ENCODE measurements at regions not wholly inside any gene's neighbourhood (a gene's known extent, or its start where the extent isn't known, plus 50 kb on each side); places are given as distances from the start of the nearest gene placed in this dataset.

DNA sequence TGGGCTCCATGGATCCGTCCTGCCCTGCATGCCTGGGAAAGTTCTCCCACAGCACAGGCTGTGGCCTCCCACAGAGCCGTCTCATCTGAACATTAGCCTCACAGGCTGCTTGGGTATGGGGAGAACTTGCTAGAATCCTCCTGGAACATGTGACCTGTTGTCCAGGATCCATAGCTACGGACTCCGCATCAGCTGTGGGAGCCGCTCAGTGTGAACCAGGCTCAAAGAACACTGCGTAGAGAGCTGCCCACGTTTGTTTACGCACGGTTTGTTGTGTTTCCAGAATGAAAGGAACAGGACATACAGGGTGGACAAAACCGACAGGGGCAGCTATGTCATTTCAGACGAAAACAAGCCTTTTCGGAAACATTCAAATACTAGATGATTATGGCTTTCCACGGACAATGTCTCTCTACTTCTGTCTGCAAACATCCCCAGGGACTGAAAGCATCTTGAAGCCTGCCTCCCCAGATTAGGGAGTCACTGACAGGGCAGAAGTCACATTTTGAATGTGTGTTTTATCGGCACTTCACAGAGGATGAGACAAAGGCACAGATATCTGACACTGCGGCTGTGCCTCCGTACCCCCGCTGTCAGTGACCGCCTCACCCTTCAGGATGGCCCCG lies 390.3 kb downstream of the GADD45G start:
- peaks cover 38% of the 10 kb centered on the region for H3K4me1 ChIP-seq (ENCODE audit: insufficient read depth)
- no peak overlapping the region for H3K4me3 ChIP-seq
- no peaks in the 10 kb centered on the region for H4K20me1 ChIP-seq (ENCODE audit: insufficient read depth, poor library complexity, severe bottlenecking)
- no peaks in the 10 kb centered on the region for H3K27me3 ChIP-seq
- H3K4me2 ChIP-seq, result no peak overlapping the region
- no peak overlapping the region for H2AFZ ChIP-seq
- no peaks in the 10 kb centered on the region for H3K79me2 ChIP-seq
- TF ChIP-seq EZH2 (IDR thresholded peaks at IDR 0.05; ENCODE audit: borderline replicate concordance) (no peak), EZH2phosphoT487 (IDR thresholded peaks at IDR 0.05; ENCODE audit: low read depth, severe bottlenecking, unreplicated experiment) (no peak)
- TF ChIP-seq, protein P1, sequence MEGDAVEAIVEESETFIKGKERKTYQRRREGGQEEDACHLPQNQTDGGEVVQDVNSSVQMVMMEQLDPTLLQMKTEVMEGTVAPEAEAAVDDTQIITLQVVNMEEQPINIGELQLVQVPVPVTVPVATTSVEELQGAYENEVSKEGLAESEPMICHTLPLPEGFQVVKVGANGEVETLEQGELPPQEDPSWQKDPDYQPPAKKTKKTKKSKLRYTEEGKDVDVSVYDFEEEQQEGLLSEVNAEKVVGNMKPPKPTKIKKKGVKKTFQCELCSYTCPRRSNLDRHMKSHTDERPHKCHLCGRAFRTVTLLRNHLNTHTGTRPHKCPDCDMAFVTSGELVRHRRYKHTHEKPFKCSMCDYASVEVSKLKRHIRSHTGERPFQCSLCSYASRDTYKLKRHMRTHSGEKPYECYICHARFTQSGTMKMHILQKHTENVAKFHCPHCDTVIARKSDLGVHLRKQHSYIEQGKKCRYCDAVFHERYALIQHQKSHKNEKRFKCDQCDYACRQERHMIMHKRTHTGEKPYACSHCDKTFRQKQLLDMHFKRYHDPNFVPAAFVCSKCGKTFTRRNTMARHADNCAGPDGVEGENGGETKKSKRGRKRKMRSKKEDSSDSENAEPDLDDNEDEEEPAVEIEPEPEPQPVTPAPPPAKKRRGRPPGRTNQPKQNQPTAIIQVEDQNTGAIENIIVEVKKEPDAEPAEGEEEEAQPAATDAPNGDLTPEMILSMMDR (IDR thresholded peaks at IDR 0.05; ENCODE audit: poor library complexity), result no peak
- no peaks in the 10 kb centered on the region for H3K9me2 ChIP-seq (replicated peaks; ENCODE audit: insufficient read depth)
- no peaks in the 10 kb centered on the region for H3K36me3 ChIP-seq (replicated peaks; ENCODE audit: insufficient read depth, low read depth)
- WGBS (ENCODE audit: low lambda C conversion rate, missing lambda C conversion rate), result 65% methylated on average over 19 of the region's 19 CpGs
- peak; percentile 25 for DNase-seq (ENCODE audit: low spot score)
- H3K27ac ChIP-seq, result peak overlapping the region; percentile 47
- no peaks in the 10 kb centered on the region for H3K9me3 ChIP-seq (ENCODE audit: low read depth)

DNA sequence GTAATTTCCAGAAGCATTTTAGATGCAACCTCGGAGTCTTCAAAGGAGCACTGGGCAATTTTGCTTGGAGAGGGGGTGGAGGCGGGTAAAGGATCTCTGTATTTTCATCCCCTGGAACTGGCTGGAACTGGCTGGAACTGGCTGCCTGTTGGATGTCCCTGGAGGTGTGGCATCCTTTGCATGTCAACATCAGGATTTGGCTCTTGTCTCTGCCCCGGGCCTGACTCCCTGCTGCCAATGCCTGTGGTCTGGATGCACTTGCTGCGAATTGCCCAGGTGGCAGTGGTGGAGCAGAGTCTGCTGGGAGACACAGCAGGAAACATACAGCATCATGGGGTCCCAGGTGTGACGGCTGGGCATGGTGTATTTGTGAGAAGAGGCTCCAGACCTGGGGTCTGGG lies 391.3 kb downstream of the GADD45G start:
- no peak for DNase-seq (ENCODE audit: low spot score)
- TF ChIP-seq, protein P1 (IDR thresholded peaks at IDR 0.05; ENCODE audit: poor library complexity), result no peak
- Histone ChIP-seq H3K79me2 (no peaks in the 10 kb centered on the region), H4K20me1 (ENCODE audit: insufficient read depth, poor library complexity, severe bottlenecking) (no peaks in the 10 kb centered on the region), H3K36me3 (replicated peaks; ENCODE audit: insufficient read depth, low read depth) (no peaks in the 10 kb centered on the region), H3K4me3 (no peak overlapping the region), H3K9me2 (replicated peaks; ENCODE audit: insufficient read depth) (no peaks in the 10 kb centered on the region), H3K27ac (peak overlapping the region; percentile 44), H2AFZ (no peak overlapping the region), H3K27me3 (no peaks in the 10 kb centered on the region), H3K4me2 (no peak overlapping the region), H3K9me3 (ENCODE audit: low read depth) (no peaks in the 10 kb centered on the region), H3K4me1 (ENCODE audit: insufficient read depth) (peaks cover 48% of the 10 kb centered on the region)
- WGBS (ENCODE audit: low lambda C conversion rate, missing lambda C conversion rate), result 85% methylated on average over 5 of the region's 5 CpGs

DNA sequence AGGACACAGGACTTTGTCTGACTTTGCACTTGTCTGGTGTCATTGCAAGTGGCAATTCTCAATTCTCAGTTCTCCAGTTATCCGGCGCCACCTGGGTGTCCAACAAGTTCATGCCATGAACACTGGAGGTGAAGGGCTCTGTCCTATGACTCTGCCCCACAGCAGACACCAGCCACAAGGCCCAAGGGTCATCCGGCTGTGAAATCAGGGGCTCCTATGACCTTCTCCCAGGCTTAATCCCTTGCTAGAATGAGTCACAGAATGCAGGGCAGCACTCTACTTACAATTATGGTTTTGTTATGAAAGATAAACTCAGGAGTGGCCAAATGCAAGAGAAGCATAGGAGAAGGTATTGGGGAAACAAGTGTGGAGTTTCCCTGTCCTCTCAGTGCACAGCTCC lies 392.0 kb downstream of the GADD45G start:
- Histone ChIP-seq H3K4me1 (ENCODE audit: insufficient read depth) (peaks cover 50% of the 10 kb centered on the region), H3K27ac (peak overlapping the region; percentile 44), H3K4me2 (no peak overlapping the region)

More for the DNA sequence above, 392.0 kb downstream of the GADD45G start:
- TF ChIP-seq, protein P1 (IDR thresholded peaks at IDR 0.05; ENCODE audit: poor library complexity), result peak; percentile 11
- TF ChIP-seq EZH2phosphoT487 (IDR thresholded peaks at IDR 0.05; ENCODE audit: low read depth, severe bottlenecking, unreplicated experiment), result no peak
- Histone ChIP-seq H3K79me2 (no peaks in the 10 kb centered on the region), H3K36me3 (replicated peaks; ENCODE audit: insufficient read depth, low read depth) (no peaks in the 10 kb centered on the region), H2AFZ (no peak overlapping the region), H4K20me1 (ENCODE audit: insufficient read depth, poor library complexity, severe bottlenecking) (no peaks in the 10 kb centered on the region), H3K27me3 (no peaks in the 10 kb centered on the region), H3K9me3 (ENCODE audit: low read depth) (no peaks in the 10 kb centered on the region), H3K4me3 (no peak overlapping the region), H3K9me2 (replicated peaks; ENCODE audit: insufficient read depth) (no peaks in the 10 kb centered on the region)
- DNase-seq (ENCODE audit: low spot score), result peak; percentile 45
- 89% methylated on average over 3 of the region's 3 CpGs for WGBS (ENCODE audit: low lambda C conversion rate, missing lambda C conversion rate)

All from hepatocyte (in vitro differentiated cells).